ENCODE measurements at regions not wholly inside any gene's neighbourhood (a gene's known extent, or its start where the extent isn't known, plus 50 kb on each side); places are given as distances from the start of the nearest gene placed in this dataset.

DNA sequence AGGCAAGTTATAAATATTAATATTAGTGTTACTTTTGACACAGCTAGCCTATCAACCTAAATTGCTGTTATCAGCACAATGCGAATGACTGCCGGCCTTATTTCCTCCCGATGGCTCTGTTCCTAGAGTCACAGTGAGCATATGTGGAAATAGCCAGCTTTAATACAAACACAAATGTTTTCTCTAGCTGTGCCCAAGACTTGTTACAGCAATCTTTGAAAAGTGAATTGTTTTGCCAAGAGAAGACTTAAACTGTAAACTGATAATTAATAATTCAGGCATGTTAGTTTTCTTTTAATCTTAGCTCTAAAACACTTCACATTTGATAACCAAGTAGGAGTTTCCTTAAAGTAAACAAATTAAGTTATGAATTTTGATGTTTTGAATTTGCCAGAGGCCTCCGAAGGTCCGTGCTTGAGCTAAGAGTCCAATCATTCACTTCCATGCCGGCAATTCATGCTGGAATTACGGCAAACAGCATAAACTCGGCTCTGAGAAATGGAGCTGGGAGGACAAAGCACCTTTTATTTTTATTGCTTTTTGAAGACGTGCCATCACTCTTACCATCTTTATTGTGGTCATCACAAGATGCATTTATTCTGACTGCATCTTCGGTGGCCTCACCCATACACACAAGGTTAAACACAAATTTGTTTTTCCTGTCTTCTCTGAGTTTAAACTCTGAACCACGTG, 184.5 kb upstream of the CWC22 start:
- no peak overlapping the region for H3K4me3 ChIP-seq (ENCODE audit: low read depth, low read length)
- no peaks in the 10 kb centered on the region for H3K27me3 ChIP-seq (ENCODE audit: control insufficient read depth, insufficient read depth, low read length)
- DNase-seq (ENCODE audit: low read depth in 4 of 6, low spot score in 6 of 6): peak in 2 of 6 donors; percentile 26 to 48
- no peak overlapping the region for H3K27ac ChIP-seq (ENCODE audit: low read depth, low read length)
- no peaks in the 10 kb centered on the region for H3K4me1 ChIP-seq (ENCODE audit: control insufficient read depth, insufficient read depth, low read length)
- no peaks in the 10 kb centered on the region for H3K36me3 ChIP-seq (ENCODE audit: control insufficient read depth, insufficient read depth, low read length)
- H3K9me3 ChIP-seq (ENCODE audit: control insufficient read depth, insufficient read depth, low read length): no peaks in the 10 kb centered on the region
- 43% methylated on average over 5 of the region's 11 CpGs for WGBS (ENCODE audit: insufficient coverage)

GRCh38 chr2:180190851-180191250, 183.8 kb upstream of the CWC22 start:
- WGBS (ENCODE audit: insufficient coverage): no CpG with 5 or more reads among the region's 2 CpGs

DNA sequence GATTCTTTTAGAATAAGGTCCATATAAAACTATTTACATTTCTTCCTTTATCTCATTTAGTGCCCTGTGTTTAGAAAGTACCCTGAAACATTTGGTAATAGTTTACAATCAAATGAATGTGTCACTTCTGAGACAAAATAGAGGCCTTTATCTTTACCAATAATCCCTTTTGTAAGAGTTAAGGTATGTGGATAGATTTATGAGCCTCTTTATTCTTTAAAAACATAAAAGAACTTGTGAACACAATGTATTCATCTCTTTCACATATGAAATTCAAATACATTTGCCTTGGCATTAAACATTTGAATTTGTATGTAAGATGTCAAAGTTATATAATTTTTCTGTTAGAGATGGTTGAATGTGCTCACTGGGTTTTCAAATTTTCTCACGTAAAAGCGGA, 180.5 kb upstream of the CWC22 start:
- Histone ChIP-seq H3K9me3 (ENCODE audit: control insufficient read depth, insufficient read depth, low read length) (no peaks in the 10 kb centered on the region), H3K4me3 (ENCODE audit: low read depth, low read length) (no peak overlapping the region), H3K4me1 (ENCODE audit: control insufficient read depth, insufficient read depth, low read length) (no peaks in the 10 kb centered on the region), H3K27me3 (ENCODE audit: control insufficient read depth, insufficient read depth, low read length) (no peaks in the 10 kb centered on the region), H3K36me3 (ENCODE audit: control insufficient read depth, insufficient read depth, low read length) (no peaks in the 10 kb centered on the region), H3K27ac (ENCODE audit: low read depth, low read length) (no peak overlapping the region)
- no peak for DNase-seq (ENCODE audit: low read depth in 4 of 6, low spot score in 6 of 6)
- WGBS (ENCODE audit: insufficient coverage): no CpG with 5 or more reads among the region's 2 CpGs

More at GRCh38 chr2:180190851-180191250, 183.8 kb upstream of the CWC22 start:
- Histone ChIP-seq H3K4me1 (ENCODE audit: control insufficient read depth, insufficient read depth, low read length) (no peaks in the 10 kb centered on the region), H3K36me3 (ENCODE audit: control insufficient read depth, insufficient read depth, low read length) (no peaks in the 10 kb centered on the region), H3K9me3 (ENCODE audit: control insufficient read depth, insufficient read depth, low read length) (no peaks in the 10 kb centered on the region), H3K27ac (ENCODE audit: low read depth, low read length) (no peak overlapping the region), H3K4me3 (ENCODE audit: low read depth, low read length) (no peak overlapping the region), H3K27me3 (ENCODE audit: control insufficient read depth, insufficient read depth, low read length) (no peaks in the 10 kb centered on the region)
- no peak for DNase-seq (ENCODE audit: low read depth in 4 of 6, low spot score in 6 of 6)

DNA sequence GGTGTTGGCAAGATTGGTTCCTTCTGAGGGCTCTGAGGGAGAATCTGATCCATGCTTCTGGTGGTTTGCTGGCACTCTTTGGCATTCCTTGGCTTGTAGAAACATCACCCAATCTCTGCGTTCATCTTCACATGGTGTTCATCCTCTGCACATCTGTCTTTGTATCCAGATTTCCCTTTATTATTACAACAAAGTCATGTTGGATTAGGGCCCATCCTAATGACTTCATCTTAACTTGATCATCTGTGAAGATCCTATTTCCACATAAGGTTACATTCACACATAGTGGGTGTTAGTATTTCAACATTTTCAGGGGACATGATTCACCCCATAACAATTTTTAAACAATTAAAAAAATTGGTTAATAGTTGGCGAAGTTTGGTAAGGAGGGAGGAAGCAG, 177.4 kb upstream of the CWC22 start:
- no peak overlapping the region for H3K27ac ChIP-seq (ENCODE audit: low read depth, low read length)
- no peaks in the 10 kb centered on the region for H3K4me1 ChIP-seq (ENCODE audit: control insufficient read depth, insufficient read depth, low read length)
- DNase-seq (ENCODE audit: low read depth in 4 of 6, low spot score in 6 of 6): no peak
- no peaks in the 10 kb centered on the region for H3K36me3 ChIP-seq (ENCODE audit: control insufficient read depth, insufficient read depth, low read length)
- 100% methylated on average over 1 of the region's 2 CpGs for WGBS (ENCODE audit: insufficient coverage)
- no peaks in the 10 kb centered on the region for H3K27me3 ChIP-seq (ENCODE audit: control insufficient read depth, insufficient read depth, low read length)
- no peaks in the 10 kb centered on the region for H3K9me3 ChIP-seq (ENCODE audit: control insufficient read depth, insufficient read depth, low read length)
- no peak overlapping the region for H3K4me3 ChIP-seq (ENCODE audit: low read depth, low read length)

- no peaks in the 10 kb centered on the region for H3K9me3 ChIP-seq (ENCODE audit: control insufficient read depth, insufficient read depth, low read length)
- H3K4me1 ChIP-seq (ENCODE audit: control insufficient read depth, insufficient read depth, low read length): no peaks in the 10 kb centered on the region
- no peaks in the 10 kb centered on the region for H3K27me3 ChIP-seq (ENCODE audit: control insufficient read depth, insufficient read depth, low read length)
- H3K36me3 ChIP-seq (ENCODE audit: control insufficient read depth, insufficient read depth, low read length): no peaks in the 10 kb centered on the region
- H3K27ac ChIP-seq (ENCODE audit: low read depth, low read length): no peak overlapping the region
- DNase-seq (ENCODE audit: low read depth in 4 of 6, low spot score in 6 of 6): no peak
- no CpG with 5 or more reads among the region's 2 CpGs for WGBS (ENCODE audit: insufficient coverage)
- no peak overlapping the region for H3K4me3 ChIP-seq (ENCODE audit: low read depth, low read length)
Measured at GRCh38 chr2:180180511-180180910, 173.4 kb upstream of the CWC22 start.

GRCh38 chr2:180177534-180177933, 170.4 kb upstream of the CWC22 start:
- no peak overlapping the region for H3K27ac ChIP-seq (ENCODE audit: low read depth, low read length)
- no peak overlapping the region for H3K4me3 ChIP-seq (ENCODE audit: low read depth, low read length)
- H3K36me3 ChIP-seq (ENCODE audit: control insufficient read depth, insufficient read depth, low read length): no peaks in the 10 kb centered on the region
- no peak for DNase-seq (ENCODE audit: low read depth in 4 of 6, low spot score in 6 of 6)
- no peaks in the 10 kb centered on the region for H3K27me3 ChIP-seq (ENCODE audit: control insufficient read depth, insufficient read depth, low read length)
- H3K9me3 ChIP-seq (ENCODE audit: control insufficient read depth, insufficient read depth, low read length): no peaks in the 10 kb centered on the region
- no peaks in the 10 kb centered on the region for H3K4me1 ChIP-seq (ENCODE audit: control insufficient read depth, insufficient read depth, low read length)

- WGBS (ENCODE audit: insufficient coverage): no CpG with 5 or more reads among the region's 2 CpGs
- Histone ChIP-seq H3K36me3 (ENCODE audit: control insufficient read depth, insufficient read depth, low read length) (no peaks in the 10 kb centered on the region), H3K4me1 (ENCODE audit: control insufficient read depth, insufficient read depth, low read length) (no peaks in the 10 kb centered on the region), H3K4me3 (ENCODE audit: low read depth, low read length) (no peak overlapping the region), H3K27me3 (ENCODE audit: control insufficient read depth, insufficient read depth, low read length) (no peaks in the 10 kb centered on the region), H3K27ac (ENCODE audit: low read depth, low read length) (no peak overlapping the region), H3K9me3 (ENCODE audit: control insufficient read depth, insufficient read depth, low read length) (peaks cover 2% of the 10 kb centered on the region)
- no peak for DNase-seq (ENCODE audit: low read depth in 4 of 6, low spot score in 6 of 6)
Measured at GRCh38 chr2:180175736-180176135, 168.6 kb upstream of the CWC22 start.

DNA sequence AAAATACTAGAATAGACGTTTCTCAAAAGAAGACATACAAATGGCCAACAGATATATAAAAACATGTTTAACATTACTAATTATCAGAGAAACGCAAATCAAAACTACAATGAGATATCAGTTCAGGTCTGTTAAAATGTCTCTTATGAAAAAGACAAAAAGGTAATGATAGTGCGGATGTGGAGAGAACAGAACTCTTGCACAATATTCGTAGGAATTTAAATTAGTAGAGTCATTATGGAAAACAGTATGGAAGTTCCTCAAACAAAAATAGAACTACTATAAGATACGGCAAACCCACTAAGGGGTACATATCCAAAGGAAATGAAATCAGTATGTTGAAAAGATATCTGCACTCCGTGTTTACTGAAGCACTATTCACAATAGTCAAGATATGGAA, 167.5 kb upstream of the CWC22 start:
- DNase-seq (ENCODE audit: low read depth in 4 of 6, low spot score in 6 of 6): no peak
- WGBS (ENCODE audit: insufficient coverage): no CpG with 5 or more reads among the region's 6 CpGs
- no peaks in the 10 kb centered on the region for H3K36me3 ChIP-seq (ENCODE audit: control insufficient read depth, insufficient read depth, low read length)
- H3K4me1 ChIP-seq (ENCODE audit: control insufficient read depth, insufficient read depth, low read length): no peaks in the 10 kb centered on the region
- H3K4me3 ChIP-seq (ENCODE audit: low read depth, low read length): no peak overlapping the region
- H3K27ac ChIP-seq (ENCODE audit: low read depth, low read length): no peak overlapping the region
- H3K27me3 ChIP-seq (ENCODE audit: control insufficient read depth, insufficient read depth, low read length): no peaks in the 10 kb centered on the region
- H3K9me3 ChIP-seq (ENCODE audit: control insufficient read depth, insufficient read depth, low read length): peaks cover 7% of the 10 kb centered on the region

GRCh38 chr2:180169474-180169873, 162.4 kb upstream of the CWC22 start:
- Histone ChIP-seq H3K27ac (ENCODE audit: low read depth, low read length) (no peak overlapping the region), H3K27me3 (ENCODE audit: control insufficient read depth, insufficient read depth, low read length) (no peaks in the 10 kb centered on the region), H3K9me3 (ENCODE audit: control insufficient read depth, insufficient read depth, low read length) (peaks cover 13% of the 10 kb centered on the region), H3K4me3 (ENCODE audit: low read depth, low read length) (no peak overlapping the region), H3K4me1 (ENCODE audit: control insufficient read depth, insufficient read depth, low read length) (no peaks in the 10 kb centered on the region), H3K36me3 (ENCODE audit: control insufficient read depth, insufficient read depth, low read length) (no peaks in the 10 kb centered on the region)
- DNase-seq (ENCODE audit: low read depth in 4 of 6, low spot score in 6 of 6): no peak

DNA sequence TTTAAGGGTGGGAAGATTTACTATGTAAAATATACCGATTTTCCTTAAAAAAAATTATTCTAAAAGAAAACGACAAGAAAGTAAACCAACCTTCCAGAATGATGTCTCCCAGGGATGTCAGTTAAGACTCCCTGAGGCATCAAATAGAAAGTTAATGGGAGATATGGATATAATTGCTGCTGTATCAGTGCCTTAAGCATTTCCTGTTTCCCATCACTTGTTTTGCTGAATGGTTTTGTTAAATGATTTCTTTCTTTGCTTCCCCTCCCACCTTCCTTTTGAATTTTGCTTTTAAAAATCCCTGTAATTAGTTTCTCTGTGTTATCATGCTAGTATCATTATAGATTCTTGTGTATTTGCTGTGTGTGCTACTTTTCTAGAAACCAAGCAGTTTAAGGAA, 154.3 kb upstream of the CWC22 start:
- no CpG with 5 or more reads among the region's 2 CpGs for WGBS (ENCODE audit: insufficient coverage)
- Histone ChIP-seq H3K4me3 (ENCODE audit: low read depth, low read length) (no peak overlapping the region), H3K4me1 (ENCODE audit: control insufficient read depth, insufficient read depth, low read length) (no peaks in the 10 kb centered on the region), H3K9me3 (ENCODE audit: control insufficient read depth, insufficient read depth, low read length) (no peaks in the 10 kb centered on the region), H3K27me3 (ENCODE audit: control insufficient read depth, insufficient read depth, low read length) (no peaks in the 10 kb centered on the region), H3K36me3 (ENCODE audit: control insufficient read depth, insufficient read depth, low read length) (no peaks in the 10 kb centered on the region), H3K27ac (ENCODE audit: low read depth, low read length) (no peak overlapping the region)
- DNase-seq (ENCODE audit: low read depth in 4 of 6, low spot score in 6 of 6): peak in 1 of 6 donors; percentile 18
